ENCODE measurements at regions not wholly inside any gene's neighbourhood (a gene's known extent, or its start where the extent isn't known, plus 50 kb on each side); places are given as distances from the start of the nearest gene placed in this dataset.
A peak's percentile ranks its signal among the peaks of the same experiment; 100 is the strongest.
"Not testable (repeated sequence)": the region's sequence is repeated elsewhere in the genome, so short reads cannot be mapped to it uniquely, and the experiment has no call there.

- 100% methylated on average over 1 of the region's 3 CpGs for WGBS (ENCODE audit: insufficient coverage, low lambda C conversion rate)
- Histone ChIP-seq H3K36me3 (ENCODE audit: control insufficient read depth, insufficient read depth, low read length) (no peaks in the 10 kb centered on the region), H3K9me3 (ENCODE audit: control insufficient read depth, low read depth, low read length) (no peaks in the 10 kb centered on the region), H3K4me1 (ENCODE audit: control insufficient read depth, insufficient read depth, low read length) (no peaks in the 10 kb centered on the region), H3K27ac (ENCODE audit: low read length) (no peak overlapping the region), H3K4me3 (ENCODE audit: low read length) (no peak overlapping the region), H3K27me3 (ENCODE audit: control insufficient read depth, insufficient read depth, low read length) (no peaks in the 10 kb centered on the region)
- DNase-seq = no peak
Observed at GRCh38 chr4:134518574-134519217, 317.1 kb upstream of the PABPC4L start.

- H3K36me3 ChIP-seq (ENCODE audit: control insufficient read depth, insufficient read depth, low read length) = no peaks in the 10 kb centered on the region
- WGBS (ENCODE audit: insufficient coverage, low lambda C conversion rate) = 92% methylated on average over 2 of the region's 2 CpGs
- no peaks in the 10 kb centered on the region for H3K9me3 ChIP-seq (ENCODE audit: control insufficient read depth, low read depth, low read length)
- no peaks in the 10 kb centered on the region for H3K4me1 ChIP-seq (ENCODE audit: control insufficient read depth, insufficient read depth, low read length)
- H3K27ac ChIP-seq (ENCODE audit: low read length) = no peak overlapping the region
- H3K27me3 ChIP-seq (ENCODE audit: control insufficient read depth, insufficient read depth, low read length) = no peaks in the 10 kb centered on the region
- no peak for DNase-seq
- H3K4me3 ChIP-seq (ENCODE audit: low read length) = no peak overlapping the region
Observed at GRCh38 chr4:134510544-134510943, 309.0 kb upstream of the PABPC4L start.

- DNase-seq = no peak
- H3K4me3 ChIP-seq (ENCODE audit: low read length) = no peak overlapping the region
- H3K4me1 ChIP-seq (ENCODE audit: control insufficient read depth, insufficient read depth, low read length) = no peaks in the 10 kb centered on the region
- WGBS (ENCODE audit: insufficient coverage, low lambda C conversion rate) = 89% methylated on average over 1 of the region's 1 CpG
- no peaks in the 10 kb centered on the region for H3K27me3 ChIP-seq (ENCODE audit: control insufficient read depth, insufficient read depth, low read length)
- no peak overlapping the region for H3K27ac ChIP-seq (ENCODE audit: low read length)
- H3K9me3 ChIP-seq (ENCODE audit: control insufficient read depth, low read depth, low read length) = peaks cover 8% of the 10 kb centered on the region
- H3K36me3 ChIP-seq (ENCODE audit: control insufficient read depth, insufficient read depth, low read length) = no peaks in the 10 kb centered on the region
Observed at GRCh38 chr4:134505511-134505910, 303.9 kb upstream of the PABPC4L start.

- Histone ChIP-seq H3K9me3 (ENCODE audit: control insufficient read depth, low read depth, low read length) (peaks cover 8% of the 10 kb centered on the region), H3K36me3 (ENCODE audit: control insufficient read depth, insufficient read depth, low read length) (no peaks in the 10 kb centered on the region)
- no CpG with 5 or more reads among the region's 16 CpGs for WGBS (ENCODE audit: insufficient coverage, low lambda C conversion rate)
Observed at GRCh38 chr4:134501973-134502643, 300.5 kb upstream of the PABPC4L start.

GRCh38 chr4:134501488-134501887 lies 299.9 kb upstream of the PABPC4L start:
- not testable (repeated sequence) for H3K27ac ChIP-seq (ENCODE audit: low read length); H3K4me1 ChIP-seq (ENCODE audit: control insufficient read depth, insufficient read depth, low read length); H3K9me3 ChIP-seq (ENCODE audit: control insufficient read depth, low read depth, low read length); H3K27me3 ChIP-seq (ENCODE audit: control insufficient read depth, insufficient read depth, low read length); H3K36me3 ChIP-seq (ENCODE audit: control insufficient read depth, insufficient read depth, low read length); DNase-seq; H3K4me3 ChIP-seq (ENCODE audit: low read length)
- no CpG with 5 or more reads among the region's 11 CpGs for whole genome bisulfite sequencing (ENCODE audit: insufficient coverage, low lambda C conversion rate)

More at GRCh38 chr4:134501973-134502643, 300.5 kb upstream of the PABPC4L start:
- no peak for DNase-seq
- Histone ChIP-seq H3K4me1 (ENCODE audit: control insufficient read depth, insufficient read depth, low read length) (no peaks in the 10 kb centered on the region), H3K4me3 (ENCODE audit: low read length) (no peak overlapping the region), H3K27me3 (ENCODE audit: control insufficient read depth, insufficient read depth, low read length) (no peaks in the 10 kb centered on the region), H3K27ac (ENCODE audit: low read length) (no peak overlapping the region)

GRCh38 chr4:134499074-134499473 lies 297.5 kb upstream of the PABPC4L start:
- WGBS (ENCODE audit: insufficient coverage, low lambda C conversion rate) = 73% methylated on average over 1 of the region's 1 CpG
- H3K4me1 ChIP-seq (ENCODE audit: control insufficient read depth, insufficient read depth, low read length) = no peaks in the 10 kb centered on the region
- H3K27me3 ChIP-seq (ENCODE audit: control insufficient read depth, insufficient read depth, low read length) = no peaks in the 10 kb centered on the region
- peaks cover 8% of the 10 kb centered on the region for H3K9me3 ChIP-seq (ENCODE audit: control insufficient read depth, low read depth, low read length)
- no peak overlapping the region for H3K4me3 ChIP-seq (ENCODE audit: low read length)
- no peak for DNase-seq
- no peak overlapping the region for H3K27ac ChIP-seq (ENCODE audit: low read length)
- no peaks in the 10 kb centered on the region for H3K36me3 ChIP-seq (ENCODE audit: control insufficient read depth, insufficient read depth, low read length)

- DNase-seq = peak in 1 of 2 donors; percentile 5
Observed at GRCh38 chr4:134490863-134491262, 289.3 kb upstream of the PABPC4L start.

GRCh38 chr4:134483514-134483913 lies 281.9 kb upstream of the PABPC4L start:
- H3K4me1 ChIP-seq (ENCODE audit: control insufficient read depth, insufficient read depth, low read length); H3K9me3 ChIP-seq (ENCODE audit: control insufficient read depth, low read depth, low read length); H3K27me3 ChIP-seq (ENCODE audit: control insufficient read depth, insufficient read depth, low read length); H3K27ac ChIP-seq (ENCODE audit: low read length); H3K36me3 ChIP-seq (ENCODE audit: control insufficient read depth, insufficient read depth, low read length); H3K4me3 ChIP-seq (ENCODE audit: low read length); DNase-seq: not testable (repeated sequence)
- WGBS (ENCODE audit: insufficient coverage, low lambda C conversion rate) = 100% methylated on average over 1 of the region's 3 CpGs

More at GRCh38 chr4:134490863-134491262, 289.3 kb upstream of the PABPC4L start:
- H3K4me1 ChIP-seq (ENCODE audit: control insufficient read depth, insufficient read depth, low read length) = no peaks in the 10 kb centered on the region
- H3K9me3 ChIP-seq (ENCODE audit: control insufficient read depth, low read depth, low read length) = no peaks in the 10 kb centered on the region
- no CpG with 5 or more reads among the region's 1 CpG for WGBS (ENCODE audit: insufficient coverage, low lambda C conversion rate)
- no peak overlapping the region for H3K4me3 ChIP-seq (ENCODE audit: low read length)
- H3K36me3 ChIP-seq (ENCODE audit: control insufficient read depth, insufficient read depth, low read length) = no peaks in the 10 kb centered on the region
- H3K27ac ChIP-seq (ENCODE audit: low read length) = no peak overlapping the region
- no peaks in the 10 kb centered on the region for H3K27me3 ChIP-seq (ENCODE audit: control insufficient read depth, insufficient read depth, low read length)

- Histone ChIP-seq H3K4me3 (ENCODE audit: low read length) (no peak overlapping the region), H3K4me1 (ENCODE audit: control insufficient read depth, insufficient read depth, low read length) (no peaks in the 10 kb centered on the region), H3K27ac (ENCODE audit: low read length) (no peak overlapping the region), H3K27me3 (ENCODE audit: control insufficient read depth, insufficient read depth, low read length) (no peaks in the 10 kb centered on the region), H3K36me3 (ENCODE audit: control insufficient read depth, insufficient read depth, low read length) (no peaks in the 10 kb centered on the region), H3K9me3 (ENCODE audit: control insufficient read depth, low read depth, low read length) (no peaks in the 10 kb centered on the region)
- no peak for DNase-seq
- 100% methylated on average over 1 of the region's 1 CpG for WGBS (ENCODE audit: insufficient coverage, low lambda C conversion rate)
Observed at GRCh38 chr4:134471569-134471968, 270.0 kb upstream of the PABPC4L start.

GRCh38 chr4:134470544-134470943 lies 269.0 kb upstream of the PABPC4L start:
- Histone ChIP-seq H3K9me3 (ENCODE audit: control insufficient read depth, low read depth, low read length) (no peaks in the 10 kb centered on the region), H3K4me3 (ENCODE audit: low read length) (no peak overlapping the region), H3K4me1 (ENCODE audit: control insufficient read depth, insufficient read depth, low read length) (no peaks in the 10 kb centered on the region), H3K27ac (ENCODE audit: low read length) (no peak overlapping the region), H3K27me3 (ENCODE audit: control insufficient read depth, insufficient read depth, low read length) (no peaks in the 10 kb centered on the region), H3K36me3 (ENCODE audit: control insufficient read depth, insufficient read depth, low read length) (no peaks in the 10 kb centered on the region)
- WGBS (ENCODE audit: insufficient coverage, low lambda C conversion rate) = 20% methylated on average over 1 of the region's 2 CpGs
- DNase-seq = peak in 1 of 2 donors; percentile 28

- H3K9me3 ChIP-seq (ENCODE audit: control insufficient read depth, low read depth, low read length) = no peaks in the 10 kb centered on the region
- H3K27ac ChIP-seq (ENCODE audit: low read length) = no peak overlapping the region
- no peaks in the 10 kb centered on the region for H3K4me1 ChIP-seq (ENCODE audit: control insufficient read depth, insufficient read depth, low read length)
- H3K4me3 ChIP-seq (ENCODE audit: low read length) = no peak overlapping the region
- no peaks in the 10 kb centered on the region for H3K36me3 ChIP-seq (ENCODE audit: control insufficient read depth, insufficient read depth, low read length)
- DNase-seq = no peak
- no peaks in the 10 kb centered on the region for H3K27me3 ChIP-seq (ENCODE audit: control insufficient read depth, insufficient read depth, low read length)
Observed at GRCh38 chr4:134465417-134465816, 263.8 kb upstream of the PABPC4L start.

All from large intestine (tissue), 3 donors.